Activated naive CD4-positive, alpha-beta T cell treated with anti-CD3 and anti-CD28 coated beads, Interleukin-2, amount 10 ng/mL, durations not matched to agents 7 days and 5 days (primary cell): ENCODE measurements at regions not wholly inside any gene's neighbourhood (a gene's known extent, or its start where the extent isn't known, plus 50 kb on each side); places are given as distances from the start of the nearest gene placed in this dataset.

ENCODE experiments used
- CTCF ChIA-PET: fragments of 350-600 bp; sonication (Branson Sonifier 250); formaldehyde crosslinking; loops from one replicate; lab custom pipeline; 2021; ENCODE audit warnings: antibody characterized with exemption; lab: Charles Lee
- DNase-seq: peaks from one replicate; pipeline ENCODE4 v3.0.0-alpha.2; 2020
- H3K27ac Mint-ChIP-seq: one replicate; pipeline ENCODE4 v1.8.0; 2021; ENCODE audit warnings: mild to moderate bottlenecking, moderate library complexity, mixed read lengths
- H3K27me3 Mint-ChIP-seq: one replicate; pipeline ENCODE4 v1.8.0; 2021; ENCODE audit warnings: mild to moderate bottlenecking, mixed read lengths
- H3K36me3 Mint-ChIP-seq: one replicate; pipeline ENCODE4 v1.8.0; 2021; ENCODE audit warnings: mixed read lengths
- H3K4me1 Mint-ChIP-seq: one replicate; pipeline ENCODE4 v1.8.0; 2021; ENCODE audit warnings: mixed read lengths
- H3K4me3 Mint-ChIP-seq: one replicate; pipeline ENCODE4 v1.8.0; 2021; ENCODE audit warnings: mild to moderate bottlenecking, moderate library complexity, mixed read lengths
- H3K9me3 Mint-ChIP-seq: one replicate; pipeline ENCODE4 v1.8.0; 2021; ENCODE audit warnings: mixed read lengths

GRCh38 chr9:107431461-107431860, 58.1 kb downstream of the KLF4 start:
- Mint-ChIP-seq H3K36me3 (no peaks in the 10 kb centered on the region), H3K27ac (no peak overlapping the region), H3K9me3 (no peaks in the 10 kb centered on the region), H3K4me1 (no peaks in the 10 kb centered on the region), H3K4me3 (no peak overlapping the region), H3K27me3 (no peaks in the 10 kb centered on the region)
- DNase-seq = no peak
- CTCF ChIA-PET = no interaction called here

DNA sequence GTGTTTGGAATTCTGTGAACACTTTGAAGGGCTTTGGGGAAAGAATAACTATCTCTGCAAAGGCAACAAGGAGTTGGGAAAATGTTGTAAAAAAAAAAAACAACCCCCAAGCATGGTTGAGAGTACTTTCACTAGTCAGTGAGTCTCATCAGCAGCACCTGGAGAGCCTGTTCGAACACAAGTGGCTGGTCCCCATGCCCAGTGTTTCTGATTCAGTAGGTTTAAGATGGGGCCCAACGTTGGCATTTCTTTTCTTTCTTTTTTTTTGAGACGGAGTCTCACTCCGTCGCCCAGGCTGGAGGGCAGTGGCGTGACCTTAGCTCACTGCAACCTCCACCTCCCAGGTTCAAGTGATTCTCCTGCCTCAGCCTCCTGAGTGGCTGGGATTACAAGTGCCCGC, 59.5 kb downstream of the KLF4 start:
- H3K27ac Mint-ChIP-seq = no peak overlapping the region
- H3K4me3 Mint-ChIP-seq = no peak overlapping the region
- CTCF ChIA-PET = no interaction called here
- H3K27me3 Mint-ChIP-seq = peaks cover 6% of the 10 kb centered on the region
- DNase-seq = no peak
- H3K9me3 Mint-ChIP-seq = no peaks in the 10 kb centered on the region
- H3K36me3 Mint-ChIP-seq = no peaks in the 10 kb centered on the region
- peaks cover 5% of the 10 kb centered on the region for H3K4me1 Mint-ChIP-seq

DNA sequence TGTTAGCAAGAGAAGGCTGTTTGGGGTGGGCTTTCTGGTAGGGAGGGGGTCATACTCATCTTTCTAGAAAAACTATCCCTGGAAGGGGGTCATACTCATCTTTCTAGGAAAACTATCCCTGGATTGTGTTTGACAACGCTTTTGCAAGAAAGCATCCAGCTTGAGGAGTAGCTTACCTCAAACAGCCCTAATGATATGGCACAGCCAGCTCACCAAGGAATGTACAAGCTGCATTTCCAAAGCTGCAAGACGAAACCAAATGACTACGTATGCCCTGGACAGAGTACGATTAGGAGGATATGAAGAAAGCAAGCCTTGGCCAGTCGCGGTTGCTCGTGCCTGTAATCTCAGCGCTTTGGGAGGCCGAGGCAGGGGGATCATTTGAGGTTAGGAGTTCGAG, 63.4 kb downstream of the KLF4 start:
- no peak overlapping the region for H3K4me3 Mint-ChIP-seq
- peaks cover 15% of the 10 kb centered on the region for H3K27me3 Mint-ChIP-seq
- H3K27ac Mint-ChIP-seq = no peak overlapping the region
- no peaks in the 10 kb centered on the region for H3K36me3 Mint-ChIP-seq
- CTCF ChIA-PET = interaction anchor here (0.8 to 1.5 kb wide), 4 partner anchors 11 to 85 kb away, joined by 3 to 7 read pairs (median 4); no protein-coding TSS in a partner anchor
- no peak for DNase-seq
- peaks cover 5% of the 10 kb centered on the region for H3K4me1 Mint-ChIP-seq
- H3K9me3 Mint-ChIP-seq = no peaks in the 10 kb centered on the region

- Mint-ChIP-seq H3K36me3 (no peaks in the 10 kb centered on the region), H3K9me3 (no peaks in the 10 kb centered on the region), H3K27ac (no peak overlapping the region), H3K4me3 (no peak overlapping the region), H3K27me3 (peaks cover 15% of the 10 kb centered on the region), H3K4me1 (peaks cover 5% of the 10 kb centered on the region)
- DNase-seq = peak; percentile 55
- CTCF ChIA-PET = interaction anchor here (0.6 to 1.7 kb wide), 10 partner anchors 10 to 927 kb away, joined by 3 to 7 read pairs (median 4); no protein-coding TSS in a partner anchor
Measured at GRCh38 chr9:107425101-107426025, 64.2 kb downstream of the KLF4 start.

DNA sequence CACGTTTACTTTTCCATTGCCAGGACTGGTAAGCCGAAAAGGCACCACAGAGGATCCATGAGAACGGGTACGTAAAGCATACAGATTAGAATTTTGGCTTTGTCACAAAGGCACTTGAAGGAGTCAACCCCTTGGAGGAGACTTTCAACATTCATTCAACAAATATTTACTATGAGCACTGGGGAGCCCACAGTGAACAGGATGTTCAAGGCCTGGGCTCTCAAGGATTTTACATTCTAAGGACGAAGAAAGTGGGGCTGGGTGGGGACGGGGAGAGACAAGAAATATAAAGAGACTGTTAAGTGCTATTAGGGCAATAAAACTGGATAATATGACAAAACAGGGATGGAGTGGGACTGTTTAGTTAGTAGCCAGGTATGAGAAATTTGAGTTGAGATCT, 66.0 kb downstream of the KLF4 start:
- Mint-ChIP-seq H3K27ac (no peak overlapping the region), H3K4me1 (peaks cover 5% of the 10 kb centered on the region)
- CTCF ChIA-PET = no interaction called here

GRCh38 chr9:107422189-107423185, 67.1 kb downstream of the KLF4 start:
- Mint-ChIP-seq H3K36me3 (no peaks in the 10 kb centered on the region), H3K9me3 (no peaks in the 10 kb centered on the region), H3K27ac (no peak overlapping the region), H3K4me1 (peaks cover 5% of the 10 kb centered on the region), H3K4me3 (no peak overlapping the region), H3K27me3 (peaks cover 20% of the 10 kb centered on the region)
- DNase-seq = peak; percentile 26
- CTCF ChIA-PET = interaction anchor here (0.7 to 1.1 kb wide), 5 partner anchors 11 to 1339 kb away, joined by 3 read pairs; no protein-coding TSS in a partner anchor

More for the DNA sequence above, 66.0 kb downstream of the KLF4 start:
- H3K9me3 Mint-ChIP-seq = no peaks in the 10 kb centered on the region
- peaks cover 20% of the 10 kb centered on the region for H3K27me3 Mint-ChIP-seq
- no peak overlapping the region for H3K4me3 Mint-ChIP-seq
- no peaks in the 10 kb centered on the region for H3K36me3 Mint-ChIP-seq
- no peak for DNase-seq

DNA sequence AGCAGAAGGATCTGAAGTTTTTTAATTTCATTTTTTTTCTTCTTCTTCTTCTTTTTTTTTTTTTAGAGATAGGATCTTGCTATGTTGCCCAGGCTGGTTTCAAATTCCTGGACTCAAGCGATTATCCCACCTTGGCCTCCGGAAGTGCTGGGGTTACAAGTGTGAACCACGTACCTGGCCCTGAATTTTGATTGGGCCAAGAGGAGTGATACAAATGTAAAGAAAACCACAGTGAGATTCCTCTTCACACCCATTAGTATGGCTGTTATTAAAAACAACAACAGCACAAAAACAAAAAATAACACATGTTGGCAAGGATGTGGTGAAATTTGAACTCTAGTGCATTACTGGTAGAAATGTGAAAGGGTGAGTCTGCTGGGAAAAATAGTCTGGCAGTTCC, 79.1 kb downstream of the KLF4 start:
- CTCF ChIA-PET = no interaction called here
- Mint-ChIP-seq H3K36me3 (no peaks in the 10 kb centered on the region), H3K27ac (no peak overlapping the region), H3K9me3 (no peaks in the 10 kb centered on the region), H3K27me3 (no peaks in the 10 kb centered on the region), H3K4me1 (no peaks in the 10 kb centered on the region), H3K4me3 (no peak overlapping the region)
- DNase-seq = no peak

- no peaks in the 10 kb centered on the region for H3K36me3 Mint-ChIP-seq
- no peaks in the 10 kb centered on the region for H3K9me3 Mint-ChIP-seq
- CTCF ChIA-PET = no interaction called here
- H3K4me3 Mint-ChIP-seq = no peak overlapping the region
- H3K27me3 Mint-ChIP-seq = no peaks in the 10 kb centered on the region
- H3K4me1 Mint-ChIP-seq = no peaks in the 10 kb centered on the region
- no peak for DNase-seq
- no peak overlapping the region for H3K27ac Mint-ChIP-seq
Measured at GRCh38 chr9:107409581-107410389, 79.8 kb downstream of the KLF4 start.

DNA sequence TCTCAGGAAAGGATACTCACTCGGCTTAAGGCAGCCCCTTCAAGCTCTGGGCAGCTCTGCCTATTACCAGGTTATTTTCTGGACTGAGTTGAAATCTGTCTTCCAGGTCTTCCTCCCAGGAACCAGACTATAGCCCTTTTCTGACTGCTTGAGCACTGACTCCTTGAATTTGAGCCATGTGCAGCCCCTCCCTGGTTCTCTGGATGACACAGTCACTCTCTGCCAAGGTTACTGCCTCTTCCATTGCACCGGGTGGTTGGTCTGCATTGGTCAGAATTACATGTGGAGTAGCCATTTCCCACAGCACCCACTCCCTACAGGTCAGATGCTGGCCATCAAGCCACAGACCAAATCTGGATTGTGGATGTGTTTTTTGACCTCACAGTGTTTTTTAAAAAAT, 81.9 kb downstream of the KLF4 start:
- H3K36me3 Mint-ChIP-seq = no peaks in the 10 kb centered on the region
- H3K4me3 Mint-ChIP-seq = no peak overlapping the region
- CTCF ChIA-PET = no interaction called here
- no peaks in the 10 kb centered on the region for H3K4me1 Mint-ChIP-seq
- no peak for DNase-seq
- no peaks in the 10 kb centered on the region for H3K27me3 Mint-ChIP-seq
- H3K27ac Mint-ChIP-seq = no peak overlapping the region
- H3K9me3 Mint-ChIP-seq = no peaks in the 10 kb centered on the region

GRCh38 chr9:107405511-107405910, 84.1 kb downstream of the KLF4 start:
- no peaks in the 10 kb centered on the region for H3K27me3 Mint-ChIP-seq
- no peaks in the 10 kb centered on the region for H3K36me3 Mint-ChIP-seq
- no peak for DNase-seq
- CTCF ChIA-PET = interaction anchor here (1.6 kb wide), 1 partner anchor 20 kb away, joined by 3 read pairs; no protein-coding TSS in a partner anchor
- H3K4me3 Mint-ChIP-seq = no peak overlapping the region
- no peaks in the 10 kb centered on the region for H3K9me3 Mint-ChIP-seq
- H3K4me1 Mint-ChIP-seq = no peaks in the 10 kb centered on the region
- no peak overlapping the region for H3K27ac Mint-ChIP-seq

GRCh38 chr9:107404736-107405135, 84.8 kb downstream of the KLF4 start:
- CTCF ChIA-PET = interaction anchor here (1.6 kb wide), 1 partner anchor 20 kb away, joined by 3 read pairs; no protein-coding TSS in a partner anchor
- no peaks in the 10 kb centered on the region for H3K4me1 Mint-ChIP-seq
- H3K27me3 Mint-ChIP-seq = no peaks in the 10 kb centered on the region
- H3K4me3 Mint-ChIP-seq = no peak overlapping the region
- H3K36me3 Mint-ChIP-seq = no peaks in the 10 kb centered on the region
- no peak for DNase-seq
- no peak overlapping the region for H3K27ac Mint-ChIP-seq
- H3K9me3 Mint-ChIP-seq = no peaks in the 10 kb centered on the region

DNA sequence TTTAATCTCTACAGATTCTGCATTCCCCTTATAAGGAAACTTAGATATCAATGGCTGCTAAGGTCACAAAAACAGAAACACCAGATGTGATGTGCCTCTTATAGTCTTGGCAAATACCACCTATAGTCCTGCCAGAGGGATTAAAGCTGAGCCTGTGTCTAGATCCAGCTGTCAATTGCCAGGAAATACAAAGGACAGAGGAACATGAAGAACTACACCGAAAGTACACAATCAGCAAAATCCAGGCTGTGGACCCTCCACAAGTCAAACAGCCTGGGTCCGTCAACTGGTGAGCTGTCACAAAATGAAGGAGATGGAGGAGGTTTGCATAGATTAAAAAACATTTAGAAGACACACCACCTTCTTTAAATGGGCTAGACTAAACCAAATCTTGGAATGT, 85.4 kb downstream of the KLF4 start:
- no peaks in the 10 kb centered on the region for H3K27me3 Mint-ChIP-seq
- H3K36me3 Mint-ChIP-seq = no peaks in the 10 kb centered on the region
- no peaks in the 10 kb centered on the region for H3K9me3 Mint-ChIP-seq
- CTCF ChIA-PET = interaction anchor here (1.6 kb wide), 1 partner anchor 21 kb away, joined by 3 read pairs; no protein-coding TSS in a partner anchor
- DNase-seq = no peak
- H3K4me1 Mint-ChIP-seq = no peaks in the 10 kb centered on the region
- H3K27ac Mint-ChIP-seq = no peak overlapping the region
- H3K4me3 Mint-ChIP-seq = no peak overlapping the region
